SJSA1 (cell line): ENCODE measurements at regions not wholly inside any gene's neighbourhood (a gene's known extent, or its start where the extent isn't known, plus 50 kb on each side); places are given as distances from the start of the nearest gene placed in this dataset.

Source experiments
- DNase-seq, 2 experiments: peaks; one replicate each; pipeline ENCODE4 v3.0.0-alpha.2; 2015 to 2020; ENCODE audit warnings: low spot score in 2 of 2, low read depth in 1 of 2
- H3K27ac ChIP-seq: fragments of 250-450 bp; sonication (Bioruptor Pico); 2 replicates; pipeline ENCODE4 v1.5.1; 2020; ENCODE audit warnings: mild to moderate bottlenecking, moderate library complexity
- H3K27me3 ChIP-seq: fragments of 250-450 bp; sonication (Bioruptor Pico); replicated peaks from 2 replicates; pipeline ENCODE4 v1.5.1; 2020; ENCODE audit warnings: mild to moderate bottlenecking, moderate library complexity
- H3K36me3 ChIP-seq: fragments of 250-450 bp; sonication (Bioruptor Pico); 2 replicates; pipeline ENCODE4 v1.5.1; 2020; ENCODE audit warnings: mild to moderate bottlenecking
- H3K4me1 ChIP-seq: fragments of 250-450 bp; sonication (Bioruptor Pico); replicated peaks from 2 replicates; pipeline ENCODE4 v1.6.1; 2021; ENCODE audit warnings: mild to moderate bottlenecking
- H3K4me3 ChIP-seq: fragments of 250-450 bp; sonication (Bioruptor Pico); 2 replicates; pipeline ENCODE4 v1.5.1; 2020; ENCODE audit warnings: mild to moderate bottlenecking
- H3K9me3 ChIP-seq: fragments of 250-450 bp; sonication (Bioruptor Pico); replicated peaks from 2 replicates; pipeline ENCODE4 v1.5.1; 2020; ENCODE audit warnings: mild to moderate bottlenecking

DNA sequence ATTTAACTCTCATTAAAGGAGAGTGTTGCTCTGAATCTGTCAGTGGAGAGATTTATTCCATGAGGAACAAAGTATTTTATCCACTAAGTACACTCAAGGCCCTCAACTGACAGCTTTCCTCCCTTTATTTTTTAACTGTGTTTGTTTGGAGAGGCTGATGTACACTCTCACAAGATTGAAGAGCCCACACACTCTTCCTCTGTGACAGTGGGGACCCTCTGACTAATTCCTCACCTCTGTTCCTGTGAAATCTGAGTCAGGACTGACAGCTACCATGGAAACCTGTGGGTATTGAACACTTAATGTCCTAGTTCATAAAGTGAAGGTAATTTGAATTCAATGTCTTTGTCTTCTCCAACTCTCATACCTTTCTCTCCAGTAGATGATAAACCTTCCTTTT lies 189.8 kb upstream of the PITRM1 start:
- Histone ChIP-seq H3K36me3 (no peaks in the 10 kb centered on the region), H3K27me3 (no peaks in the 10 kb centered on the region), H3K4me3 (no peak overlapping the region), H3K9me3 (peaks cover 18% of the 10 kb centered on the region), H3K27ac (no peak overlapping the region), H3K4me1 (peaks cover 8% of the 10 kb centered on the region)
- no peak for DNase-seq

DNA sequence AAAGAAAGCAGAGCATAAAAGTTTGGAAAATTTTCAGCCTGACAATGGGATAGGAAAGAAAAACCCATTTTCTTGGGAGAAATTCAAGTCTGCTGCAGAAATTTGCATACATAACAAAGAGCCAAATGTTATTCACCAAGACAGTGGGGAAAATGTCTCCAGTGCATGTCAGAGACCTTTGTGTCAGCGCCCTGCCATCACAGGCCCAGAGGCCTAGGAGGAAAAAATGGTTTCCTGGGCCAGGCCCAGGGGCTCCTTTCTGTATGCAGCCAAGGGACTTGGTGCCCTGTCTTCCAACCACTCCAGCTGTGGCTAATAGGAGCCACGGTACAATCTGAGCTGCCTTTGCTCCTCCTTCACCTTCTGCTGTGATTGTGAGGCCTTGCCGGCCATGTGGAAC lies 189.1 kb upstream of the PITRM1 start:
- Histone ChIP-seq H3K9me3 (peaks cover 18% of the 10 kb centered on the region), H3K27me3 (no peaks in the 10 kb centered on the region), H3K27ac (no peak overlapping the region), H3K36me3 (no peaks in the 10 kb centered on the region), H3K4me1 (peaks cover 8% of the 10 kb centered on the region), H3K4me3 (no peak overlapping the region)
- DNase-seq: no peak

DNA sequence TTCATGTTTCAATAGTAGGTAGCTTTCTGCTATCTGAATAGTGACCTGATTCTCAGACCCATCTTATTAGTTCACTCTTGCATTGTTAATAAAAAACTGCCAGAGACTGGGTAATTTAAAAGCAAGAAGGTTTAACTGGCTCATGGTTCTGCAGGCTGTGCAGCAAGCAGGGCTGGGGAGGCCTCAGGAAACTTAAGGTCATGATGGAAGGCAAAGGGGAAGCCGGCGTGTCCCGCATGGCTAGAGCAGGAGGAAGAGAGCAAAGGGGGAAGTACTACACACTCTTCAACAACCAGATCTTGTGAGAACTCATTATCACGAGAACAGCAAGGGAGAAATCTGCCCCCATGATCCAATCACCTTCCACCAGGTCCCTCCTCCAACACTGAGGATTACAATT lies 185.2 kb upstream of the PITRM1 start:
- no peak overlapping the region for H3K27ac ChIP-seq
- no peaks in the 10 kb centered on the region for H3K27me3 ChIP-seq
- no peak for DNase-seq
- H3K4me3 ChIP-seq: no peak overlapping the region
- H3K9me3 ChIP-seq: peaks cover 18% of the 10 kb centered on the region
- no peaks in the 10 kb centered on the region for H3K4me1 ChIP-seq
- H3K36me3 ChIP-seq: no peaks in the 10 kb centered on the region

DNA sequence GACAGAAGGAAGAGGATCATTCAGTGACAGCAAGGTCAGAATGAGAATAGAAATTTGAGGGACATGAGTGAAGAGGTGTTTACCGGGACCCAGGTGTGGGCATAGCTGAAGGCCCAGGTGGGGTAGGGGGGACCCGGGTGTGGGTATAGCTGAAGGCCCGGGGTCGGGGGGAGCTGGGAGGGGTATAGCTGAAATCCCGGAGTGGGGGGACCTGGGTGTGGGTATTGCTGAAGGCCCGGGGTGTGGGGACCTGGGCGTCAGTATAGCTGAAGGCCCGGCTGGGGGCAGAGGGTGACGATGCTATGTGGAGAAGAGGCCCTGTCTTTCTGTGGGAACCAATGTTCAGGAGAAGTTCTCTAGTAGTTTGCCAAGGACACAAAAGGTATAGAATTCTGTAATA lies 183.0 kb upstream of the PITRM1 start:
- no peak for DNase-seq
- Histone ChIP-seq H3K4me3 (no peak overlapping the region), H3K4me1 (no peaks in the 10 kb centered on the region)

DNA sequence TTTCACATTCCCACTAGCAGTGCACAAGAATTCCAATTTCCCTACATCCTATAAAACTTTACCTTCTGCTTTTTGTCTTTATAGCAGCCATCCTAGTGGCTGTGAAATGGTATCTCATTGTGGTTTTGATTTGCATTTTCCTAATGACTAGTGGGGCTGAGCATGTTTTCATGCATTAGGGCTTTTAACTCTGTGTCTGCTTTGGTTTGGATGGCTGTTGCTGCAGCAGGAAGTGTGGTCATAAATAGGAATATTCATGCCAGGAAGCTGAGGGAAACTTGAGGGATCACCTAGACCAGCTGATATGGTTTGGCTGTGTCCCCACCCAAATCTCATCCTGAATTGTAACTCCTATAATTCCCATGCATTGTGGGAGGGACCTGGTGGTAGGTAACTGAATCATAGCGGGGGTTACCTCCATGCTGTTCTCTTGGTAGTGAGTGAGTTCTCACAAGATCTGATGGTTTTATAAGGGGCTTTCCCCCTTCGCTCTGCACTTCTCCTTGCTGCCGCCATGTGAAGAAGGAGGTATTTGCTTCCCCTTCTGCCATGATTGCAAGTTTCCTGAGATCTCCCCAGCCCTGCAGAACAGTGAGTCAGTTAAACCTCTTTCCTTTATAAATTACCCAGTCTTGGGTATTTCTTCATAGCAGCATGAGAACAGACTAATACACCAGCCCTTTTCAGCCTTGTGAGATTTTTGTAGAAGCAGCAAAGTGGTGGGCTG lies 181.8 kb upstream of the PITRM1 start:
- H3K27me3 ChIP-seq: no peaks in the 10 kb centered on the region
- no peak overlapping the region for H3K4me3 ChIP-seq
- DNase-seq: no peak
- no peaks in the 10 kb centered on the region for H3K9me3 ChIP-seq
- H3K27ac ChIP-seq: no peak overlapping the region
- no peaks in the 10 kb centered on the region for H3K4me1 ChIP-seq
- no peaks in the 10 kb centered on the region for H3K36me3 ChIP-seq

More for the DNA sequence above, 183.0 kb upstream of the PITRM1 start:
- no peak overlapping the region for H3K27ac ChIP-seq
- H3K9me3 ChIP-seq: no peaks in the 10 kb centered on the region; the same call in 1 of the 2 replicates
- no peaks in the 10 kb centered on the region for H3K27me3 ChIP-seq
- H3K36me3 ChIP-seq: no peaks in the 10 kb centered on the region

DNA sequence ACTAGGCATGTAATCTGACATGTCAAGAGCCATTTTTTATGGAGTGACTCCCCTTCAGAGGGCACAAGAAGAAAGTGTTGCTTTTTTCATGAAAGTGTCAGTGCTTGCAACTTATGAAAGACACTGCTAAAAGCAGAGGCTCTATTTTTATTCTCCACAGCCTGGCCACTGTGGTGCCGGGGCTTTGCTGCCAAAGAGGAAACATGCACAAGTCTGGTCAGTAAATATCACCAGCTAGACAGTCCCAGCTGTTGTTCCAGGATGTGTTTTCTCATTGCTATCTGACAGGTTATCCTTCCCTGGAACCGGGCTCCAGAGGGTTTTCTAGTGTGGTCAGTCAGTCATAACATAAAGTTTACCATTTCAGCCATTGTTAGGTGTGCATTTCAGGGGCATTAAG lies 180.7 kb upstream of the PITRM1 start:
- Histone ChIP-seq H3K27me3 (no peaks in the 10 kb centered on the region), H3K36me3 (no peaks in the 10 kb centered on the region), H3K27ac (no peak overlapping the region), H3K9me3 (no peaks in the 10 kb centered on the region), H3K4me1 (no peaks in the 10 kb centered on the region), H3K4me3 (no peak overlapping the region)
- no peak for DNase-seq

DNA sequence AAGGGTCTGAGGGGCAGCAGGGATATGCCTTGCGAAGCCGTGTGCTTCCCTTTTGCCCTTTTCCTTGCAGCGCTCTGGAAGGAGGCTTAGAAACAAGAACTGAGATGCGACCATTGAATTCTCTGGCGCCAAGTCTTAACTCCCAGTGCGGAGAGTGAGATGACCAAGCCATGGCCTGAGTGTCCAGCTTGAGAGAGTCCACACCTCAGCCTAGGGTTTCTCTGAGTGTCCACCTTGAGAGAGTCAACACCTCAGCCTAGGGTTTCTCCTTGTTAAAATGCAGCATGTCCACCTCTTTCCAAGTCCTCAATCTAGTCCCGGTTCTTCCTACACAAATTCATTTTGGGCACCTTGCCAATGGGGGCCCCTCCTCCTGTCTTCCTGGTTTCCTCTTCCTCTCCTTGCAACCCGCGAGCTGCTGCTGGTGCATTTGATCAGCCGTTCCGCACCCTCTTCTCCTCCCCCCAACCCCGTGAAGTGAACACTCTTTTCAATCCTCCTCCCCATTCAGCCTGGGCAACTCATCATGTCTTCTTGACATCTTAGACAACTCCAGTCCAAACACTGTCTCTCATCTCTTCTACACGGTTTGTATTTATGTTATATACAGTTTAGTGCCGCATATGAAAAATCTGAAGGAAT lies 178.2 kb upstream of the PITRM1 start:
- no peak overlapping the region for H3K27ac ChIP-seq

DNA sequence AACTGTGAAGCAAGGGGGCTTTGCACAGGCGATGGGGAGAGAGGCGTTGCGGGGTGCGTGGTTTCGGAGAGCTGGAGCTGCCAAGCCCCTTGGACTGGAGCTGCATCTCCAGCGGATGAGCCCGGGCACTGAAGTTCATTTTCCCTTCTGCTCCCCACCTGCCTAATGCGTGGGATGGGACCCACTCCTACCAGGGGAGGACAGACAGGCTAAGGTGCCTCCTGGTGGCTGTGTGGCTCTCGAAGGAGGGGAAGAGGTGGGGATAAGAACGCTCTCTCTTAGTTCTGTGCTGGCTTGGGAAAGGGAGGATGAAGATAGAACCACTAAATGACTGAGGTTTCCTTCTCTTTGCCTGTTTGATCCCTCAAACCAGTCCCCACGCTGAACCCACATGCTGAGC lies 177.6 kb upstream of the PITRM1 start:
- Histone ChIP-seq H3K36me3 (no peaks in the 10 kb centered on the region), H3K4me3 (no peak overlapping the region), H3K4me1 (0 out of 2 replicates have a peak, but pooled peaks cover 3% of the 10 kb centered on the region), H3K27me3 (no peaks in the 10 kb centered on the region), H3K9me3 (no peaks in the 10 kb centered on the region), H3K27ac (no peak overlapping the region)
- no peak for DNase-seq

More for the DNA sequence above, 178.2 kb upstream of the PITRM1 start:
- Histone ChIP-seq H3K36me3 (no peaks in the 10 kb centered on the region), H3K9me3 (no peaks in the 10 kb centered on the region), H3K4me1 (0 out of 2 replicates have a peak, but pooled peaks cover 3% of the 10 kb centered on the region), H3K27me3 (no peaks in the 10 kb centered on the region), H3K4me3 (no peak overlapping the region)
- DNase-seq: no peak

DNA sequence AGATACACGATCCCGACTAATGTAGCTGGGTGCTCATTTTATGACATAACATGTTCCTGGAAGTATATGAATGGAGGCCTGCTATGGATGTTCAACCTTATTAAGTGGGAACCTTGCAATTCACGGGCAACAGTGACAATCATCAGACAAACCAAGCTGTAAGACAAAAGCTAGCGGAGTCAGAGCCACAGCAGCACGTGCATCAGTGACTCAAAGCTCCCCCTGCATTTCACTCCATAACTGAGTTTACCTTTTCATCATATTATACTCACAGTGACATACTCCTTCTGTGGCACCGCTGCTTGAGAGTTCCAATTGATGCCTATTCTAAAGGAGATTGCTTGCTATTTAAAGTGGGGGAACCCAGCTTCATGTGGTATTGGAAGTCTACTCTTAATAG lies 176.0 kb upstream of the PITRM1 start:
- no peak for DNase-seq
- H3K4me1 ChIP-seq: 0 out of 2 replicates have a peak, but pooled peaks cover 3% of the 10 kb centered on the region
- H3K4me3 ChIP-seq: no peak overlapping the region
- no peak overlapping the region for H3K27ac ChIP-seq
- no peaks in the 10 kb centered on the region for H3K27me3 ChIP-seq
- H3K9me3 ChIP-seq: no peaks in the 10 kb centered on the region
- no peaks in the 10 kb centered on the region for H3K36me3 ChIP-seq

DNA sequence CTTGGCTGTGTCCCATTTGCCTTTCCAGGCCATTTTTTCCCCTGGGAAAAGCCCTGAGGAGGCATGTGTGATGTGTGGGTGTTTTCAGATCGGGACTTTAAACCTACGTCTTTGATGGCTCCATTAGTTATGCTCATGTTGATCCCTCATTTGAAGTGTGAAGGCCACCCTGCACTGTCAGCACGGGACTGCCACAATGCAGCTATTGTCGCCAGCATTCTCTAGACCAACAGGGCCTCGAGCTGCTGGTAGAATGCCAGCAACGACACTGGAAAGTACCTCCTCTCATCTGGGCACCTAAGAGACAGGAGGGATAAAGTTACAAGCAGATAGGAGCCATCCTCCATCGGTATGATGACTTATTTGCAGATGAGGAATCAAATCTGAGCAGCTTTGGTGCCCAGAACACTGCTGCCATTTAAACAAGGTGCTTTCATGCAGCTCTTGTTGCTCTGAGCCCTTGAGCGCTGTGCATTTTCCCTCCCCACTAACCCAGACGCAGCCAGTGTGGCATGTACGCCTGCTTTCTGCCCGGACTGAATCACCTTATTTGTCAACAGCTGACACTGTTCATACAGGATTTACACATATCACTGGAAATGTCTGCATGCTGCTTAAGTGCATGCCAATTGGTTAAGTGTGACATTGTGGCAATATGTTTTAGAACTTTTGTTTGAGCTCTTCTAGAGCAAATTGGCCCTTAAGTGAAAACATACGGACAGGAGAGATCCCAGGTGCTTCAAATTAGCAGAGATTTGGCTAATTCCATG lies 175.0 kb upstream of the PITRM1 start:
- Histone ChIP-seq H3K4me3 (no peak overlapping the region), H3K36me3 (no peaks in the 10 kb centered on the region), H3K9me3 (no peaks in the 10 kb centered on the region), H3K4me1 (0 out of 2 replicates have a peak, but pooled peaks cover 3% of the 10 kb centered on the region), H3K27me3 (no peaks in the 10 kb centered on the region), H3K27ac (no peak overlapping the region)
- DNase-seq: no peak

DNA sequence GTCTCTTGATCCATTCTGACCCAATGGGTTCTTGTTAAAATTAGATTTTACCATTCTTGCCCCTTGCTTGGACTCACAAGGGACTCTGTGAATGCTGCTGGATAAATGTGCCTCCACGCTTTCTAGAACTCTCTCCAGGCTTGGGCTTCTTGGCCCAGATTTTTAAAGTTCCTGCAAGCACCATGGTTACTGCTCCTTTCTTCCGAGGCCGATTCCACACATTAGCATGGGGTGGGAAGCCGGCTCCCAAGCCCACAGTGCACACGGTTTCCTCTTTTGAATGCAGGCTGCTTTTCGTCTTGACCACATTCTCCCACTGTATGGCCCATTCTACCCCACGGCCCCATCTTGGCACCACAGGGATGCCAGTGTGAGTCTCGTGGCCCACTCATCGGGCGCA lies 174.3 kb upstream of the PITRM1 start:
- 0 out of 2 replicates have a peak, but pooled peaks cover 3% of the 10 kb centered on the region for H3K4me1 ChIP-seq
- H3K4me3 ChIP-seq: no peak overlapping the region
- no peaks in the 10 kb centered on the region for H3K9me3 ChIP-seq
- no peaks in the 10 kb centered on the region for H3K36me3 ChIP-seq
- DNase-seq: no peak
- H3K27me3 ChIP-seq: no peaks in the 10 kb centered on the region
- no peak overlapping the region for H3K27ac ChIP-seq

DNA sequence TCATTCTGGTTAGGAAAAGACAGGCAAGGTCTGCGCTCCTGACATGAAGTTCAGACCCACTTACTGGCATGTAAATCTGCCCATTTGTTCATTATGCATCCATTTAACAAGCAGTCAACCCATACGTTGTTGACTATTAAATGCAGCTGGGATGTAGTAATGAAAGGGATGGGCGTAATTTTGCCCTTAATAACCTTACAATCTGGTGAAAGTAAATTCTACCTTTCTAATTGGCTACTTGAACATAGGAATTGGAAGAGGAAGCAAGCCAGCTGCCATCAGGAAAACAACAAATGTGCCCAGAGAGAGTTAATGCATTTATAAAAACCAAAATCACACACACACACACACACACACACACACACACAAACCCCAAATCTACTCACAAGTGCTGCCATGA lies 170.2 kb upstream of the PITRM1 start:
- no peak overlapping the region for H3K27ac ChIP-seq
- no peaks in the 10 kb centered on the region for H3K9me3 ChIP-seq
- no peaks in the 10 kb centered on the region for H3K27me3 ChIP-seq
- no peak overlapping the region for H3K4me3 ChIP-seq
- H3K36me3 ChIP-seq: no peaks in the 10 kb centered on the region
- no peak for DNase-seq
- H3K4me1 ChIP-seq: peaks cover 35% of the 10 kb centered on the region

DNA sequence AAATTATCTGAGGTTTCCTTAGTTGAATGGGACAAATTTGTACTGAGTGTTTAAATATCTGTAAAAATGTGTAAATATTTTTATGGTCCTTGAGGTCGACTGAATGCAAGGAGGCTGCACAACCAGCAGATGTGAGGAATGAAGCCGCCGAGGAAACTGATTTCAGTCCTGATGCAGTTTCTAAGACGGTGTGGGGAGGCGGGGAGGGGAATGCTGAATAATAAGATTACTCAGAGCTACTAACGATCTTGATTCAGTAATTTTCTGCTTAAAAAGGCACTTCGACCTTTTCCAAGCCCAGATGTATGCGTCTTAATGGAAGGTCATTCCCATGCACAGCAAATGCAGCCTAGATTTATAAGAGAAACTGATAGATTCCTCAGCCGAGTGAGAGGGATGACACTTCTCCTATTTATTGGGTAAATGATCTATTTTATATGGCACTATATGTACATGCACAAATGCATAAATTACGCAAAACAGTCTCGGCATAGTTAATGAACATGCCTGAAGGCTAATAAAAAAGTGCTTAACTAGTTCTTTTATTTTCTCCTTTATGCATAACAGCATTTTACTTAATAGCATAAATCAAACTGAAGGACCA lies 167.6 kb upstream of the PITRM1 start:
- DNase-seq: no peak
- Histone ChIP-seq H3K4me1 (peaks cover 53% of the 10 kb centered on the region), H3K27me3 (no peaks in the 10 kb centered on the region), H3K27ac (peak overlapping the region; percentile 84), H3K4me3 (no peak overlapping the region), H3K36me3 (no peaks in the 10 kb centered on the region), H3K9me3 (no peaks in the 10 kb centered on the region)
